ENCODE measurements at regions not wholly inside any gene's neighbourhood (a gene's known extent, or its start where the extent isn't known, plus 50 kb on each side); places are given as distances from the start of the nearest gene placed in this dataset.
"Not testable (repeated sequence)": the region's sequence is repeated elsewhere in the genome, so short reads cannot be mapped to it uniquely, and the experiment has no call there.

- DNase-seq (ENCODE audit: low spot score), result no peak
Observed at GRCh38 chr2:121132054-121132761, 152.8 kb downstream of the TFCP2L1 start.

GRCh38 chr2:121132762-121133107 lies 152.3 kb downstream of the TFCP2L1 start:
- DNase-seq (ENCODE audit: low spot score), result peak; percentile 7

- DNase-seq (ENCODE audit: low spot score), result no peak
Observed at GRCh38 chr2:121133551-121134319, 151.3 kb downstream of the TFCP2L1 start.

GRCh38 chr2:121134728-121135127 lies 150.3 kb downstream of the TFCP2L1 start:
- DNase-seq (ENCODE audit: low spot score), result no peak

- DNase-seq (ENCODE audit: low spot score), result no peak
Observed at GRCh38 chr2:121135168-121135853, 149.7 kb downstream of the TFCP2L1 start.

GRCh38 chr2:121136323-121136722 lies 148.7 kb downstream of the TFCP2L1 start:
- no peak for DNase-seq (ENCODE audit: low spot score)

GRCh38 chr2:121137571-121137970 lies 147.4 kb downstream of the TFCP2L1 start:
- no peak for DNase-seq (ENCODE audit: low spot score)

GRCh38 chr2:121140734-121141133 lies 144.3 kb downstream of the TFCP2L1 start:
- DNase-seq (ENCODE audit: low spot score), result no peak

- no peak for DNase-seq (ENCODE audit: low spot score)
Observed at GRCh38 chr2:121142452-121142851, 142.6 kb downstream of the TFCP2L1 start.

- DNase-seq (ENCODE audit: low spot score), result no peak
Observed at GRCh38 chr2:121144111-121144510, 140.9 kb downstream of the TFCP2L1 start.

- DNase-seq (ENCODE audit: low spot score), result no peak
Observed at GRCh38 chr2:121146630-121147029, 138.4 kb downstream of the TFCP2L1 start.

GRCh38 chr2:121147766-121148165 lies 137.2 kb downstream of the TFCP2L1 start:
- DNase-seq (ENCODE audit: low spot score), result no peak

GRCh38 chr2:121148481-121148880 lies 136.5 kb downstream of the TFCP2L1 start:
- no peak for DNase-seq (ENCODE audit: low spot score)

- no peak for DNase-seq (ENCODE audit: low spot score)
Observed at GRCh38 chr2:121149384-121149783, 135.6 kb downstream of the TFCP2L1 start.

GRCh38 chr2:121150126-121150525 lies 134.9 kb downstream of the TFCP2L1 start:
- DNase-seq (ENCODE audit: low spot score), result no peak

GRCh38 chr2:121150713-121151112 lies 134.3 kb downstream of the TFCP2L1 start:
- no peak for DNase-seq (ENCODE audit: low spot score)

- DNase-seq (ENCODE audit: low spot score), result peak; percentile 21
Observed at GRCh38 chr2:121151311-121152109, 133.5 kb downstream of the TFCP2L1 start.

GRCh38 chr2:121152861-121153260 lies 132.1 kb downstream of the TFCP2L1 start:
- DNase-seq (ENCODE audit: low spot score), result no peak

GRCh38 chr2:121153516-121153915 lies 131.5 kb downstream of the TFCP2L1 start:
- DNase-seq (ENCODE audit: low spot score), result no peak

GRCh38 chr2:121155502-121156056 lies 129.4 kb downstream of the TFCP2L1 start:
- no peak for DNase-seq (ENCODE audit: low spot score)

GRCh38 chr2:121157481-121157880 lies 127.5 kb downstream of the TFCP2L1 start:
- not testable (repeated sequence) for DNase-seq (ENCODE audit: low spot score)

All from umbilical cord (tissue), 1 donor.